ENCODE measurements at regions not wholly inside any gene's neighbourhood (a gene's known extent, or its start where the extent isn't known, plus 50 kb on each side); places are given as distances from the start of the nearest gene placed in this dataset.

DNA sequence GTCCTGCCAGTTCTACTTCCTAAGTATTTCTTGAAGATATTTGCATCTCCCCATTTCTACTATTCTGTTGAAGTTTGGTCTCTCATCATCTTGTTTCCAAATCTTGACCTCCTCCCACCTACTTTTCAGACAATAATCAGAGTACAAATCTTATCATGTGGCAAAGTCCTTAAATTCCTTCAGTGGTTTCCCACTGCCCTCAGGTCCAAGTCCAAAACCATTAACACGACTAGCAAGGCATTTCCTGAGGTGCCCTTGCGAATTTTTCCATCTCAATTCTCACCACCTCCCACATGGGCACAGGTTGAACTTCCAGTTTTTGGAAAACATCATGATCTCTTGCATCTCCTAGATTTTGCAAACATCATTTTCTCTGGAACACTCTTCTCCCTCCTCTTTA lies 97.2 kb upstream of the CDK1 start (continued):
- TF ChIP-seq, protein P1, sequence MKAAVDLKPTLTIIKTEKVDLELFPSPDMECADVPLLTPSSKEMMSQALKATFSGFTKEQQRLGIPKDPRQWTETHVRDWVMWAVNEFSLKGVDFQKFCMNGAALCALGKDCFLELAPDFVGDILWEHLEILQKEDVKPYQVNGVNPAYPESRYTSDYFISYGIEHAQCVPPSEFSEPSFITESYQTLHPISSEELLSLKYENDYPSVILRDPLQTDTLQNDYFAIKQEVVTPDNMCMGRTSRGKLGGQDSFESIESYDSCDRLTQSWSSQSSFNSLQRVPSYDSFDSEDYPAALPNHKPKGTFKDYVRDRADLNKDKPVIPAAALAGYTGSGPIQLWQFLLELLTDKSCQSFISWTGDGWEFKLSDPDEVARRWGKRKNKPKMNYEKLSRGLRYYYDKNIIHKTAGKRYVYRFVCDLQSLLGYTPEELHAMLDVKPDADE (IDR thresholded peaks at IDR 0.05) = no peak

DNA sequence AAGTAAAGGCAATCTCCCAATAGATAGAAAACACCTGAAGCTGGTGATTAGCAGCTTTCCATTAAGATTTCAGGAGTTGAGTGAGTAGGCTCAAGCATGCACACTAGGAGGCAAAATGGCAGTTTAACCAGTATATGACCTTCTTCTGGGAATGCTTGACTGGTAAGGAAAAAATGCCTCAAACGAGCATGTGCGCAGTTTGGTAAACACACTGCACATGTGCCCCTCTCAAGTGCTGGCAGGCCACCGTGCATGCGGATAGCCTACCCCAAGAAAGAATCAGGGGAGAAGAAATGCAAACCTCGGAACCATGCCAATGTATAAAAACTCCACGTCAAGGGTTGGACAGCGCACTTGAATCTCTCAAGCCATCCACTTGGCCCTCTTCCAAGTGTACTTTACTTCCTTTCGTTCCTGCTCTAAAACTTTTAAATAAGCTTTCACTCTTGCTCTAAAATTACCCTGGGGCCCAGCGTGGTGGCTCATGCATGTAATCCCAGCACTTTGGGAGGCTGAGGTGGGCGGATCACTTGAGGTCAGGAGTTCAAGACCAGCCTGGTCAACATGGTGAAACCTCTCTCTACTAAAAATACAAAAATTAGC lies 98.8 kb upstream of the CDK1 start:
- H3K9me2 ChIP-seq (ENCODE audit: insufficient read depth) = no peaks in the 10 kb centered on the region

DNA sequence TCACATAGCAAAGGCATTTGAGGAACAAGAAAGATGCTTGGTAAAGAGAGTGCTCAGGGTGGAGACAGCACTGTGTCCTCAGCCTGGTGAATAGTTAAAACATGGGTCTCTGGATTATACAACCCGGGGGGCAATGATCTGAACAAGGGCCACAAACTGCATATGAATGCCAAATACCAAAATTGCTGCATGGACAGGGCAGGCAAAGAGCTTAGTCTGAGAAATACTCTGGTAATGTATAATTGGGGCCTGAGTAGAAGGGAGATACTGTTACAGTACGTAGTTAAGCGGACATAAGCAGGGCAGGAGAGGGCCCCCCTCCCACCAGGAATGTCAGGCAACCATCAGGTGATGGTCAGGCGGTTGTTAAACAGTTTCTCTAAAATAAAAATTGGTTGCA lies 99.3 kb upstream of the CDK1 start:
- Histone ChIP-seq H3F3A (replicated peaks; ENCODE audit: low read depth) (no peaks in the 10 kb centered on the region), H3K36me3 (ENCODE audit: insufficient read depth) (no peaks in the 10 kb centered on the region), H3K4me2 (no peak overlapping the region), H3K9me2 (ENCODE audit: insufficient read depth) (no peaks in the 10 kb centered on the region), H3K27me3 (ENCODE audit: insufficient read depth) (no peaks in the 10 kb centered on the region), H3K27ac (ENCODE audit: low read depth) (no peak overlapping the region), H3K4me1 (ENCODE audit: insufficient read depth) (0 out of 2 replicates have a peak, but pooled peaks cover 4% of the 10 kb centered on the region), H2AFZ (no peak overlapping the region), H4K20me1 (replicated peaks; ENCODE audit: insufficient read depth) (no peaks in the 10 kb centered on the region), H3K4me3 (no peak overlapping the region), H3K79me2 (replicated peaks; ENCODE audit: insufficient read depth) (no peaks in the 10 kb centered on the region)
- H3K36me3 Mint-ChIP-seq (ENCODE audit: low read depth) = peaks cover 19% of the 10 kb centered on the region
- peaks cover 9% of the 10 kb centered on the region for H3K27me3 Mint-ChIP-seq (ENCODE audit: insufficient read depth, low read depth, poor library complexity)
- DNase-seq (ENCODE audit: low spot score) (no peak), ATAC-seq (peak; percentile 25; the same call in 2 of the 3 replicates)
- H3K27ac Mint-ChIP-seq = no peak overlapping the region
- peaks cover 20% of the 10 kb centered on the region for H3K4me1 Mint-ChIP-seq
- TF ChIP-seq STAT1 (IDR thresholded peaks at IDR 0.05; ENCODE audit: unreplicated experiment) = no peak
- TF ChIP-seq, protein P1 (IDR thresholded peaks at IDR 0.05) = no peak
- no peak for TF ChIP-seq JUNB (IDR thresholded peaks at IDR 0.05; ENCODE audit: unreplicated experiment)
- TF ChIP-seq POLR2AphosphoS5 (IDR thresholded peaks at IDR 0.05; ENCODE audit: low read depth) = no peak
- no peak for TF ChIP-seq EZH2phosphoT487 (IDR thresholded peaks at IDR 0.05; ENCODE audit: unreplicated experiment)
- no peak for TF ChIP-seq CREB1 (CRISPR knock-in tag; IDR thresholded peaks at IDR 0.05; ENCODE audit: low read depth)
- TF ChIP-seq, protein P2, sequence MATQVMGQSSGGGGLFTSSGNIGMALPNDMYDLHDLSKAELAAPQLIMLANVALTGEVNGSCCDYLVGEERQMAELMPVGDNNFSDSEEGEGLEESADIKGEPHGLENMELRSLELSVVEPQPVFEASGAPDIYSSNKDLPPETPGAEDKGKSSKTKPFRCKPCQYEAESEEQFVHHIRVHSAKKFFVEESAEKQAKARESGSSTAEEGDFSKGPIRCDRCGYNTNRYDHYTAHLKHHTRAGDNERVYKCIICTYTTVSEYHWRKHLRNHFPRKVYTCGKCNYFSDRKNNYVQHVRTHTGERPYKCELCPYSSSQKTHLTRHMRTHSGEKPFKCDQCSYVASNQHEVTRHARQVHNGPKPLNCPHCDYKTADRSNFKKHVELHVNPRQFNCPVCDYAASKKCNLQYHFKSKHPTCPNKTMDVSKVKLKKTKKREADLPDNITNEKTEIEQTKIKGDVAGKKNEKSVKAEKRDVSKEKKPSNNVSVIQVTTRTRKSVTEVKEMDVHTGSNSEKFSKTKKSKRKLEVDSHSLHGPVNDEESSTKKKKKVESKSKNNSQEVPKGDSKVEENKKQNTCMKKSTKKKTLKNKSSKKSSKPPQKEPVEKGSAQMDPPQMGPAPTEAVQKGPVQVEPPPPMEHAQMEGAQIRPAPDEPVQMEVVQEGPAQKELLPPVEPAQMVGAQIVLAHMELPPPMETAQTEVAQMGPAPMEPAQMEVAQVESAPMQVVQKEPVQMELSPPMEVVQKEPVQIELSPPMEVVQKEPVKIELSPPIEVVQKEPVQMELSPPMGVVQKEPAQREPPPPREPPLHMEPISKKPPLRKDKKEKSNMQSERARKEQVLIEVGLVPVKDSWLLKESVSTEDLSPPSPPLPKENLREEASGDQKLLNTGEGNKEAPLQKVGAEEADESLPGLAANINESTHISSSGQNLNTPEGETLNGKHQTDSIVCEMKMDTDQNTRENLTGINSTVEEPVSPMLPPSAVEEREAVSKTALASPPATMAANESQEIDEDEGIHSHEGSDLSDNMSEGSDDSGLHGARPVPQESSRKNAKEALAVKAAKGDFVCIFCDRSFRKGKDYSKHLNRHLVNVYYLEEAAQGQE (IDR thresholded peaks at IDR 0.05; ENCODE audit: unreplicated experiment) = no peak
- no peak for TF ChIP-seq EZH2 (IDR thresholded peaks at IDR 0.05; ENCODE audit: low read depth, unreplicated experiment)
- no peak for TF ChIP-seq NANOG (IDR thresholded peaks at IDR 0.05; ENCODE audit: borderline replicate concordance)
- no peak for TF ChIP-seq ZNF331 (CRISPR knock-in tag; IDR thresholded peaks at IDR 0.05; ENCODE audit: low read depth)
- peaks cover 10% of the 10 kb centered on the region for H3K9me3 Mint-ChIP-seq
- H3K4me3 Mint-ChIP-seq = no peak overlapping the region

More for the DNA sequence above, 98.8 kb upstream of the CDK1 start:
- Histone ChIP-seq H3K4me1 (ENCODE audit: insufficient read depth) (0 out of 2 replicates have a peak, but pooled peaks cover 4% of the 10 kb centered on the region), H3K79me2 (replicated peaks; ENCODE audit: insufficient read depth) (no peaks in the 10 kb centered on the region), H4K20me1 (replicated peaks; ENCODE audit: insufficient read depth) (no peaks in the 10 kb centered on the region), H3F3A (replicated peaks; ENCODE audit: low read depth) (no peaks in the 10 kb centered on the region), H3K4me3 (no peak overlapping the region), H3K36me3 (ENCODE audit: insufficient read depth) (no peaks in the 10 kb centered on the region), H3K27me3 (ENCODE audit: insufficient read depth) (no peaks in the 10 kb centered on the region), H2AFZ (no peak overlapping the region), H3K4me2 (no peak overlapping the region), H3K27ac (ENCODE audit: low read depth) (no peak overlapping the region)
- ATAC-seq = no peak
- TF ChIP-seq EZH2 (IDR thresholded peaks at IDR 0.05; ENCODE audit: low read depth, unreplicated experiment) (no peak), POLR2AphosphoS5 (IDR thresholded peaks at IDR 0.05; ENCODE audit: low read depth) (no peak), JUNB (IDR thresholded peaks at IDR 0.05; ENCODE audit: unreplicated experiment) (no peak), ZNF331 (CRISPR knock-in tag; IDR thresholded peaks at IDR 0.05; ENCODE audit: low read depth) (no peak), NANOG (IDR thresholded peaks at IDR 0.05; ENCODE audit: borderline replicate concordance) (no peak)
- TF ChIP-seq, protein P1 (IDR thresholded peaks at IDR 0.05) = no peak
- Mint-ChIP-seq H3K27me3 (ENCODE audit: insufficient read depth, low read depth, poor library complexity) (peaks cover 9% of the 10 kb centered on the region), H3K9me3 (peaks cover 4% of the 10 kb centered on the region), H3K4me1 (peaks cover 20% of the 10 kb centered on the region), H3K36me3 (ENCODE audit: low read depth) (peaks cover 14% of the 10 kb centered on the region), H3K27ac (no peak overlapping the region), H3K4me3 (no peak overlapping the region)
- no peak for DNase-seq (ENCODE audit: low spot score)

Data from GM23338 (cell line).